GM21529 (cell line): ENCODE measurements at regions not wholly inside any gene's neighbourhood (a gene's known extent, or its start where the extent isn't known, plus 50 kb on each side); places are given as distances from the start of the nearest gene placed in this dataset.

Source experiments
- ATAC-seq: cut with Tn5 transposase; IDR thresholded peaks from one replicate; pipeline ENCODE4 v1.9.1; 2021; ENCODE audit not compliant: unreplicated experiment

DNA sequence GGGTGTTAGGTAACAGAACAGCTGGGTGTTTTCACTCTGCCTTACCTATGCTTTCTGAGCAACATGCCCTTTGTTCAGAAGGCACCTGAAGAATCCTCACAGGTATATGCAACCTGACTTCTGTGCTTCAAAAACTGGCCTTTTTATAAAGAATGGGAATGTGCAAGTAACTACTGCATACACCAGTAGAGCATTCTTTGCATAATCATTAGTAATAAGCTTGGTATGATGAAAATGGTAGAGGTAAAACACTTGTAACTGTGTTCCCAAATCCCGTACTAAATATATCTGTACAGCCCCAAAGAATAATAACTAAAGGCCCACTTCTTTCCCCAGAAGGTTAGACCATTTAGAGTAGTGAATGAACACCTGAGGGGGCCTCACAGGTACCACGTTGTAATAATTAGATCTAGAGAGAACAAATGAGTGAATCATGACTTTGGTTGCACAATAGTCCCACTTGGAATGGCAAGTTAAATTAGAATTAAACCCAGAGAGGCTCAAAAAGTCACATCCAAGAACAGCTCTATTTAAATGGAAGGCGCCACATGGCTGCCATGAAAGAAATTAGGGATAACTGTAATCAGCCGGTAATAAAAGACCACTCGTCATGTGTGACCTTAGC, 413.9 kb downstream of the KLF12 start:
- no peak for ATAC-seq

DNA sequence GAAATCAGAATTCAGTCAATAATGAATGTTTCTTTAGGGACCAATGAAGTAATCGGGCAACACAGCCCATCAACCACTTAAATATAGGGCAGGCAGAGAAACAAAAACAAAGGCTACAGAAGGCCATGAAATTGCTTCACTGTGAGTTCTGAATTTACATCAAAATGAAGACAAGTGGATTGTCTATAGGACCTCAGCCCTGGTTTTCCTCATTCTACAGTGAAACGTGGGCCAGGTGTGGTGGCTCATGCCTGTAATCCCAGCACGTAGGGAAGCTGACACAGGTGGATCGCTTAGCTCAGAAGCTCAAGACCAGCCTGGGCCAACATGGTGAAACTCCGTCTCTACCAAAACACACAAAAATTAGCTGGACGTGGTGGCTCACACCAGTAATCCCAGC, 416.0 kb downstream of the KLF12 start:
- ATAC-seq: no peak

DNA sequence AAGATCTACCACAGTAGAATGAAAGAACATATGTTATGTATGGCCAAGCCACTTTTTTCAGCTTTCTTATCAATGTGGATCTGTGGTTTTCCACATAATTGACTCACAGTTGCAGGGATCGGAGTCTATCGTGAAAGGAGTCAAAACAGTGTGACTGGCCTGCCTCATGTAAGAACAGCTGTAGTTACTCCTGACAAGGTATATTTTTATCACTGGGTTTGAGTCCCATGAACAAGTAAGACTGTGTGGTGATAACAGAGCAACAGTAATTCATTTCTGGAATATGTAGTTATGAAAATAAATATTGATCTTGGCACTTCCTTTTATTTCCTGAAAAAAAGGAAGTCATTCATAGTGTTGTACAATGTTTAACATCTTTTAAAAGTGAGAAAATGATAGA, 416.6 kb downstream of the KLF12 start:
- ATAC-seq: no peak

DNA sequence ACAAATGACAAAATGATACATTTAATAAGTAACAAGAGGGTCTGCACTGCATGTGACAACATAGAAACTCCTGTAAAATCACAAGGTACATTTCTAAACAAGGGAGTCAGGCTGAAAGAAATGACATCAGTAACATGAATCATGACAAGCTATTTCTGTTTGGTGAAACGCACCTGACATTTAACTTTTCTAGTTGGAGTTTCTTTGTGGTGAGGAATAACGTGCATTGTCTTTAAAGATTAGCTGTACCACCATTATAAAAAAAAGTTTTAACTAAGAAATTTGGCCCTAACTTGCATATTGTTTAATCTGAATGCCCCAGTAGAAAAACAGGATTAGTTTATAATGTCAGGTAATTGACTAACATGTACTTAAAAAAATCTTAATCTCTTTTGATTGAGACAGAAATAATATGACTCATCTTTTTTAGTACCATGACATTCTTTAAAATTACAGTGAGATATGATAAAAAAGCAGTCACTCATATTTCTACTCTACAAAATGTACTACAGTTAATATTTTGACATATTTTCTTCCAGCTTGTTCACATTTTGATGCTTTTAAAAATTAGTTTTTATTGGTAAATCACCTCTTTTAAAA, 418.2 kb downstream of the KLF12 start:
- ATAC-seq: peak; percentile 50

DNA sequence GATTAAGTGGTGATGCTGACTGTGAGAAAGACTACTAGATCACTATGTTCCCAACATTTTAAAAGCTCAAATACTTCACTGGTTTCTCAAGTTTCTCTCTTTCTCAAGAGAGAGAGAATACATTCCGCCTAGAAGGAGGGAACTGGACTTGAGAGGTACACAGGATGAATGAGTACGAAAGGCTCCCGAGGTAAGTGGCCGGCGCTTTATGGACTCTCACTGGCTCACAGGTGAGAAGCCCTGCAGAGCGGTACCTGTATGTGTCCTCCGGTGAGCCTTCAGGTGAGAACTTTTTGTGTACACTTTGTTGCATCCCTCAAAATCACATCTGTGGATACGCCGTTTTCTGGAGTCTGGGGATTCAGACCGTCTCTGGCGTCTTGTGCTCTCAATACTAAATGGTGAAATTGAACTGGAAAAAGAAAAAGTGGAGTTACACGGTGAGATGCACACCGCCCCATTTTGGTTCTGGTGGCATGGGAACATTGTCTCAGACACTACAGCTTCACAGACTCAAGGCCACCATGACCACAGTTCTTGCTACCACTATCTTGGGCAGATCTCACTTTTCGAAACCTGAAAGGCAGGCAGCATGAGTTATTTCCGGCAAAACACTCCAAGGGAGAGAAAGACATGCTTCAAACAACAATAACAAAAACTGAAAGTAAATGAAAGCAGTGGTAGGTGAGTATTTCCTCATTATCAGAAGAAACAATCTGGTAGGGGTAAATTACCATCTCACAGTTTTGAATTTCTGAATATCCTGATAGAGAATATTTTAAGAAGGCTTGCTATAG, 418.9 kb downstream of the KLF12 start:
- peak; percentile 66 for ATAC-seq

DNA sequence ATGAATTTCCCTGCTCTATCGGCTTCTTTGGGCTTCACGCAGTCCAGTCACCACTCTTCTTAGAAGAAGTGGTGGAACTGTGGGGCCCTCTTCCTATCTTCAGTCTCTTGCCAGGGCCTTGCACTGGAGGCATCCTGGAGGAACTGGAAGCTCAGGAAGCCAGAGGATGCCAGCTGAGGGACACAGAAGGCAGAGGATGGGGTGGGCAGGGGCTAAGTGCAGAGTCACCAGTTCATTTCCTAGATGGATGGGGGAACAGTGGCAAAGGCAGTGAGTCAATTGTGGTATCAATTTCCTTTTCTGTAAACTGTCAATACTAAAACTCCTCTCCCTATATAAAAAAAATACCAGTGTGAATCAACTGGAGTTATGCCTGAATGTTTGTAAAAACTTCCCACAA, 419.7 kb downstream of the KLF12 start:
- no peak for ATAC-seq

DNA sequence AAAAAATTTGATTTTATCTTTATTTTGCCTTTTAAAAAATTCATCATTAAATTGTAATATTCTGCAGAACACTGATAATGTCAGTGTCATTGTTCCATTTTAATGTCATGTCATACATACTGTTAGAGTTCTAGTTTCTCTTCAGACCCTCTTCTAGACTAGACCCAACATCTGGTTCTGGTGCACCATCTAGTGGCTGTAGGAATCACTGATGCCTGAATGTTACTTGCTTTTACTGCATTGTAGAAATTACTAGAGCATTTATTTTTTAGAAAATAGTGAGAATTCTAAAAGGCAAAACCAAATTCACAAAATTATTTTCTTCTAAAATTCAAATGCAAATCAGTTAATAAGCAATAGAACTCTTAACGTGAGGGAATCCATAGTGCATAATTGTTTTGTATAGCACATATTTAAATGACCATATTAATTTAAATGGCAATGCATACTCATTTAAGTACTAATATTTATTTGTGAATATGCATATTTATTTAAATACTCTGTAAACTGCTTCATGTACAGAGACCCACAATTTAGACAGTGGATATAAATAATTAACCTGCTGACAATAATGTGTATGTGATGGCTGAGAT, 425.7 kb downstream of the KLF12 start:
- ATAC-seq: peak; percentile 91

DNA sequence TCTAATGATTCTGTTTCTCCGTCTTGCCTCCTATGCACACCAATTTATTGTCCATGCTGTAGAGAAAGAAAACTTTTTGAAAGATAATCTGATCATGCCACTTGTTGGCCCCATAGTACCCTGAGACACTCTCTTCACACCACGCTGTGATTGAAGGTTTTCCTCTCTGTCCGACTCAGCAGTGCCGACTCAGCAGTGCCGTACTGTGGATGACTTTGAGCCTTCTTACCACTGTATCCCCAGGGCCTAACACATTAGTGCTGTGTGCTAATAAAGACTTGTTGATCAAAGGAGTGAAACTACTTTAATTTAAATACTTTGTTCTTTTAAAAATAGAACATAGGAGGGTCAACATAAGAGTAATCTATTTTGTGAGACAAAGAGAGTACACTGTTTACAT, 429.6 kb downstream of the KLF12 start:
- no peak for ATAC-seq

DNA sequence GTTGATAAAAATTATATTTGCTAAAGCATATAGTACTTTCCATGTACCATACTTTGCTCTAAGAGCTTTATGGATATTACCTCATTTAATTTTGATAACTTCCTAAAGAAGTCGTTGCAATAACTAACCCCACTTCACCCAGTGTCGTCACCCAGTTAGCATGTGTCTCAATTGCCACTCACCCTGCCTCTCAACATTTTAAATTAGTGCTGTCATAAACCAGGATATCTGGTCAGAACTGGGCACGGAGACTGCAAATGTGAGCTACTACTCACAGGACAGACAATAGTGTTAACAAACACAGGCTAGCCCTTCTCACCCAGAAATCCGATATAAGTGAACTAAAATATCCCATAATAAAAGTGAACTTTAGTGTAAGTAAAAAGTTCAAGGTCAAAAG, 430.6 kb downstream of the KLF12 start:
- no peak for ATAC-seq

DNA sequence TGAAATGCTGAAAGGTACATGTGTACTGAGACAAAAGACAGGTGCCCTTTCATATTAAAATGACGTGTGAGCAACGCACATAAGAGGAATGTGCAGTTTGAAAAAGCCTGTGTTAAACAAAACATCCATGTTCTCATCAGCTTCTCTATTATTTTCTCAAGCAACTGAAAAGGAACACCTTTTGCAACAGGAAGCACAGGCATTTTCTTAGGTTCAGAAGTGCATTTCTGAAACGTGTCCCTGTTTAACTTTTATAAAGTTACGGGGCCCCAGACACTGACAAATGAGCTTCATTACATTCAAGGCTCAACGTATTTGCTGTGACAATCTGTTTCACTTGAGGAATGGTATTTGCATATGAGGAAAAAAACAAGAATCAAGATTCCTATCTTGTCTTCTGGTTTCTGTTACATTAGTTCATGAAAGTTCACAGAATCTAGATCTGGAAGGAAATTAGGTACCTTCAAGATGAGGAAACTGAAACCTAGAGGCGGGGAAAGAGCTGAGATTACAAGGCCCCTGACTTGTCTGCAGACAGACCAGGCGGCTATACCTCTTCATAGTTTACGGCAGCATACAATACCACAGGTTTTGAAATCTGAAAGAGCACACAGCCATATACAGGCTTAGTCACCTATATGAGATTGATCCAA, 431.7 kb downstream of the KLF12 start:
- ATAC-seq: peak; percentile 86

DNA sequence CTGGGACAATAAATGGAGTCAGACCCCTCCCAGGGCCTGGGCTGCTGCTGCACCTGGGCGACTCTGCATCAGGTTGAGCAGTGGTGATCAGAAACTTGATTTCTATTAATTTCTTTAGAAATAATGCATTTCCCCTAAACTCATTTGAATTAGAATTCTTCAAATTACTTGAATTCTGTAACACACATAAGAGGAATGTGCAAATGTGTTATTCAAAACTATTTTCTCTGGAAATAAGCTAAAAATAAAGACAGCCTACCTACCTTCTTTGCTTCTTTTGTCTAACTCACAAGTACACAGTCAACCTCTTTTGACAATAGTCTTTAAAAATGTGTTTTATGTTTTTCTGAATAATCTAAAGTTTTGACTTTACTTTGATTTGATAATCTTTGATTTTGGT, 433.0 kb downstream of the KLF12 start:
- ATAC-seq: no peak

DNA sequence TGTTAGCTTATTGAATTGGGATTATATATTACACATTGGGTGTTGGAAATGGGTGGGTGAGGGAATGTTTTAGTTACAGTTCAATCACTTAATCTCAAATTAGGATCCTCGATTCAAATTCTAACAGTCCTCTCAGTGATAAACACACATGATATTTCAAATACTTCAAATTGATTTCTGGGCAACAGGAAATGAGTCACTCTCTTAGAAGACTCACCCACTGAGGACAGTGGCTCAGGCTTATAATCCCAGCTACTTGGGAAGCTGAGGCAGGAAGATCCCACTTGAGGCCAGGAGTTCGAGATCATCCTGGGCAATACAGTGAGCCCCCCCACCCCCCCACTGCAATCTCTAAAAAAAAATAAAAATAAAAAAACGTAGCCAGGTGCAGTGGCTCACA, 435.3 kb downstream of the KLF12 start:
- ATAC-seq: no peak

DNA sequence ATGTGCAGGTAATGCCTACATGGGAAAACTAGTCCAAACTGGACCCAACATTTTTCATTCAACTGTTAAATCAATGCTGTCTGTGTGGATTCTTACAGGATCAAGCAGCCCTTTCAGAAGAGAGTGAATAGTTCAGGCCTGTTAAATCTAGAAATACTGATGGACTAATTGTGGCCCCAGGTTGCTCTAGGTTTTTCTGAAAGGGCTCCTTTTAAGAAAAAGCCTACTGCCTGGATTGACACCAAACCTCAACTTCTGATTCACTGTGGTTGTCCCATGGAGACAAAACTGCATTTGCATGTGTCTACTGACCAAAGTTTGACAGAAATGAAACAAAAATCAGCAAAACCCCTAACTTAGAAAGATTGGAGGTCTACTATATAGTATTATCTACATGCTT, 437.0 kb downstream of the KLF12 start:
- ATAC-seq: no peak

DNA sequence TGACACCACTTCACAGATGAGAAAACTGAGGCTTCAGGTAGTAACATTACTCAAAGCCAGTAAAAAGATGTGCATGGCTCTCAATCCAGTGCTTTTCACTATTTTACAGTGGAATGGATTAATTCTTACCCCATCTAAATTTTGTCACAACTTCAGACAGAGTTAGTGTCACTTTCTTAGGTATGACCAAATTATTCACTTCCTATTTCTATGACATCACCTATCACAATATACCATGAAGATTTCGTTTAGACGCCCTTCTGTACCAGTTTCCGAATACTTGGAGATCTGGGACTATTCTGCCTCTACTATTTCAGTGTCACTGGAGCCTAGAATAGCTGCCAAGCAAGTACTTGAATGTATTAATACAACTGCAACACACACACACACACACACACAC, 437.5 kb downstream of the KLF12 start:
- no peak for ATAC-seq

DNA sequence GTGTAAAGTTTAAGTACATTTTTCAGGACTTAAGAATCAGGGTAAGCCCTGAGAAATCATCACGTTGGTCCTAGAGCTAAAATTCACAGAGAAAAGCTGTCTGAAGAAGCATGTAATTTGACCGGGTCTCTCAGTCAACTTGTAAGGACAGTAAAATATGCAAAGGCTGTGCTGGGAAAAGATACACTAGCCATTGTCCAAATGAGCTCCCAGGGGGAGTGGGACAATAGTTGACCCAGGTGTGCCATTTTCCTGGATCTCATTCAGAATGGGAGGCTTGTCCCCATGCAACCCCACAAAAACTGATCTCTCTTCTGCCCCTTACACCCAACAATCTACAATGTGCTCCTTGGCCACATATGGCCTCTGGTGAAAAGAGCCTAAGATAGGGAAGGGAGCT, 437.9 kb downstream of the KLF12 start:
- no peak for ATAC-seq

DNA sequence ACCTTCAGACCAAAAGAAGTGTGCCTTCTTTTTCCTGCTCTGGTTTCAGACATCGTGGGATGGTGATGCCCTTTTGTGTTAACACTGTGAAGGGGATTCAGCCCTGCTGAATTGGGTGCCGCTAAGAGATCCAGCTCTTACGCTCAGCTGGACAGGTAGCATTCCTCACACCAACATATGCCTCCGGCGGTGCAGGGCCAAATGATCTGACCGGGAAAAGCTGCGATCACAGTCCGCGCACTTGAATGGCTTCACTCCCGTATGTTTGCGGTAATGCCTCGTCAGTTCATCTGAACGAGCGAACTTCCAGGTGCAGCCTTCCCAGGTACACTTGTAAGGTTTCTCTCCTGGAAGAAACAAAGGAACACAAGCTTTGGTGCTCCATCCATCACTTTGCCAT, 438.9 kb downstream of the KLF12 start:
- ATAC-seq: no peak

DNA sequence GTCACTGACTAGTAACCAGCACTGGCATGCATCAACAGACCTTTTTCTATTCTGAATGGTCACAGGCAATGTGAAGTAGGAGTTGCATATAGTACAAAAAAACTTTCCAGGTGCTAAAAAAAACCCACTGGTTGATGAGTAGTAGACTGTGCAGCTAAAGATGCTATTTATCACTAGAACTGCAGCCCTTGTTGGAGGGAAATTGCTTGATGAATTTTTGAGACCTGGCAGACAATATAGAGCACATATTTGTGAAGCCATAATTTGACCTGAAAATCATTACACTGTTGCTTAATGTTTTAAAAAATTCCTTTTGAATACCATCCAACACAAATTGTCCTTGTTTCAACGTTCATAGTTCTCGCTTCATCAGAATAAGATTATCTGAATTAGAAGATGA, 441.0 kb downstream of the KLF12 start:
- ATAC-seq: no peak

DNA sequence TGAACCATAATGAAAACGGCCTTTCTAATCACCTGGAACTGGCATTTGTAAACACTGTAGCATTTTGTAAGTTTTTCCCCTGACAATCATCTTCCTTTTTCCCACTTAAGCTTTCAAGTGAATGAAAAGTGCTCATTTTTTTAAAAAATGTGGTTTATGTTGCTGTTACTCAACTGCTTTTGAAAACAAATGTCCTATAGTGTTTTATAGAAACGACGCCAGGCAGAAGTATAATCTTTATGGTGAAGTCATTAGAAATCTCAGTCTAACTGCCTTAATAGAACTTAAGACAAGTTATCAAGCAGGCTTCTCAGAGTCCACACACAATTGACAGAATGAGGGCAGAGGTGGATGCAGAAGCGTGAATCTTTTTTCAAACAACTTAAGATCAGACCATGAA, 442.3 kb downstream of the KLF12 start:
- ATAC-seq: no peak

DNA sequence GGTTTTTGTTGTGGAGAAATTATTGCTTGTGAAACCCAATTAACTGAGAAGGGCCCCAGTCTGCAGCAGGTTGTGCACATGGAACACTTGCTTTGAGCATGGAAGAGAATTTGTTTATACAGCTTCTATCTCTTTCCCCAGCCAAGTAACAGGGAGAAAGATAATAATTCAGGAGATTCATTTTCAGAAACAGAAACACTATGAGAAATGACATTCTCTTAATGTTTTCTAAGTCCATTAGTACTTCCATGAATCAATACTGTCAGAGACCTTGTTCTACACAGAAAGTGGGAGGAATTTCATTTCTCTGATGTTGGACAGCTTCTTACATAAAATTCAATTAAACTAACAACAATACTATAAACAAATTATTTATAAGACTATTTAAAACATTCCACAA, 446.3 kb downstream of the KLF12 start:
- ATAC-seq: no peak

DNA sequence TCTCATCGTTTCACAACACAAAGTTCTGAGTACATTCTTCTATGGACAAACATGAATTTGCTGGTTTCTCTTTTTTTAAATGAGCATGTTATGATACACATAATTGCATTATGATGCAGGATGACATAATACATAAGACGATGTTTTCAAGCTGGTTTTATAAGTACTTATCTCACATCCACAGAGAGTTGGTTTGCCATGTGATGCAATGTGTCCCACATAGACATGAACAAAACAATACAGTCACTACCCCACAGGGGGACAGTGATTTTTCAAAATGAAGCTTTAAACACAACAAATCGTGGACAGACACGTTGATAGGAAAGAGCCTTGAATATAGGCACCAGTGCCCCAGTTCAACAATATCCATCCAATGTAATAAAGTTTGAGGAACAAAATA, 447.1 kb downstream of the KLF12 start:
- ATAC-seq: no peak

DNA sequence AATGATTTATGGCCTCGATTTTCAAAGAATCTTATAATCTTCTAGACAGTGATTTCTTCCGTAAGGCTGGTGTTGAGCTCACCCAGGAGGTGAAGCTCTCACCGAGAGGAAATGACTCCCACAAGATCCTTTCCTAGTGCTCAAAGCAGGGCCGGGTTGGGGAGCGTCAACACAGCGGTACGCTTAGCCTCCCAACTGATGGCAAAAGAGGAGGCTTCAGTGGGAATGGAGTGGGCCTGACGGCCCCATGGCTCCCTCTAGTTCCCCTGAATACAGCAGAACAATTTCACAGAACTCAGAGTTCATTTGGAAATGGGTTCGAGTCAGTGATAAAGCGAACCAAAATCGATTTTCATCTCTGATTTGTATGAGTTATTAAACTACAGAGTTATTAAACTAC, 449.5 kb downstream of the KLF12 start:
- no peak for ATAC-seq

DNA sequence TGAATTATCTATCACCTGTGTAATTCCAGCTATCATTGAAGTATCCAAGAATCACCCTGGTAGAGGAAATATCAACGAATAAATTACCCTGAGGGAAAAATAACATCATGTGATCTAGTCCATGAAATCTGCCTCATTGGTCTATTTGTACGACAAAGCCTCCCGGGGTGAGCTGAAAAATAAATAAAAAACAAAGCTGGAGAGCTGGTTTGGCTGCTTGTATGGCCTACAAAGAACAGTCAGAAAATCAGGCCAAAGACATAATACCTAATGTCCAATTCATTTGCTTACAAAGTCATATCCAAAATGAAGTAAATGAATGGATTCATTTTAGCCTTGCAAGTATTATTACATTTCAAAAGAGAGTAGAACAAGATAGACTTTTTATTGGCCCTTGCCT, 449.9 kb downstream of the KLF12 start:
- ATAC-seq: no peak
